Naive thymus-derived CD4-positive, alpha-beta T cell (primary cell): ENCODE measurements at regions not wholly inside any gene's neighbourhood (a gene's known extent, or its start where the extent isn't known, plus 50 kb on each side); places are given as distances from the start of the nearest gene placed in this dataset.

Experiments
- ATAC-seq: fragments of 150-1000 bp; cut with Tn5 transposase; 2 replicates; pipeline ENCODE4 v1.10.0; 2021; ENCODE audit warnings: mild to moderate bottlenecking, moderate library complexity
- CTCF ChIA-PET: fragments of 350-600 bp; sonication (Branson Sonifier 250); formaldehyde crosslinking; loops from one replicate; lab custom pipeline; 2021; ENCODE audit warnings: antibody characterized with exemption; lab: Charles Lee
- POLR2A ChIA-PET: fragments of 350-600 bp; sonication (Branson Sonifier 250); formaldehyde crosslinking; loops from one replicate; lab custom pipeline; 2021; ENCODE audit warnings: antibody characterized with exemption, inconsistent platforms; lab: Charles Lee
- DNase-seq, 9 donors: peaks; one replicate each; pipeline versions ENCODE4 v3.0.0 to v3.0.0-alpha.2; 2020 to 2022; ENCODE audit warnings: mixed read lengths in 1 of 9
- H3K27ac ChIP-seq: one replicate; pipeline ENCODE4 v1.7.0; 2013; ENCODE audit warnings: mild to moderate bottlenecking, low read depth, low read length, moderate library complexity
- H3K27me3 ChIP-seq, 2 donors: one replicate each; pipeline ENCODE4 v1.7.0; 2013; ENCODE audit warnings: low read length in 2 of 2, mild to moderate bottlenecking in 2 of 2, moderate library complexity in 2 of 2; ENCODE audit not compliant: control insufficient read depth in 2 of 2, insufficient read depth in 2 of 2
- H3K36me3 ChIP-seq, 3 experiments: 1 replicate in 2 of 3; 2 replicates in 1 of 3; pipeline ENCODE4 v1.7.0; 2013; ENCODE audit warnings: low read length in 3 of 3, mild to moderate bottlenecking in 3 of 3, moderate library complexity in 1 of 3; ENCODE audit not compliant: insufficient read depth in 3 of 3, control insufficient read depth in 2 of 3
- H3K4me1 ChIP-seq, 2 donors: one replicate each; pipeline ENCODE4 v1.7.0; 2013; ENCODE audit warnings: low read length in 2 of 2, mild to moderate bottlenecking in 2 of 2, moderate library complexity in 1 of 2; ENCODE audit not compliant: control insufficient read depth in 2 of 2, insufficient read depth in 2 of 2
- H3K4me3 ChIP-seq: 2 replicates; pipeline ENCODE4 v1.7.0; 2013; ENCODE audit warnings: mild to moderate bottlenecking, low read length
- H3K9me3 ChIP-seq, 3 experiments: 1 replicate in 2 of 3; 2 replicates in 1 of 3; pipeline ENCODE4 v1.7.0; 2013; ENCODE audit warnings: low read length in 3 of 3; ENCODE audit not compliant: control insufficient read depth in 2 of 3
- H3K27ac Mint-ChIP-seq, 9 donors: one replicate each; pipeline ENCODE4 v1.8.0; 2020 to 2022; ENCODE audit warnings: mixed read lengths in 9 of 9, mild to moderate bottlenecking in 8 of 9, moderate library complexity in 5 of 9, inconsistent platforms in 2 of 9
- H3K27me3 Mint-ChIP-seq, 5 donors: one replicate each; pipeline ENCODE4 v1.8.0; 2021 to 2022; ENCODE audit warnings: mixed read lengths in 5 of 5, mild to moderate bottlenecking in 1 of 5
- H3K36me3 Mint-ChIP-seq, 5 donors: one replicate each; pipeline ENCODE4 v1.8.0; 2020 to 2022; ENCODE audit warnings: mixed read lengths in 5 of 5, mild to moderate bottlenecking in 3 of 5, inconsistent platforms in 1 of 5
- H3K4me1 Mint-ChIP-seq, 7 donors: one replicate each; pipeline ENCODE4 v1.8.0; 2020 to 2022; ENCODE audit warnings: mixed read lengths in 7 of 7, mild to moderate bottlenecking in 3 of 7, inconsistent platforms in 1 of 7
- H3K4me3 Mint-ChIP-seq, 10 donors: one replicate each; pipeline ENCODE4 v1.8.0; 2020 to 2022; ENCODE audit warnings: mild to moderate bottlenecking in 10 of 10, mixed read lengths in 10 of 10, moderate library complexity in 6 of 10, inconsistent platforms in 2 of 10
- H3K9me3 Mint-ChIP-seq, 11 donors: one replicate each; pipeline ENCODE4 v1.8.0; 2020 to 2022; ENCODE audit warnings: mixed read lengths in 11 of 11, mild to moderate bottlenecking in 4 of 11, inconsistent platforms in 1 of 11, moderate library complexity in 1 of 11
- intact Hi-C, 2 donors: fragments of 100-400 bp; cut with micrococcal nuclease; formaldehyde crosslinking; loops; one replicate each; pipeline ENCODE4 v1.15.1; 2023

- Histone ChIP-seq H3K27me3 (no peaks in the 10 kb centered on the region), H3K9me3 (no peaks in the 10 kb centered on the region), H3K4me1 (peaks cover 7 to 11% of the 10 kb centered on the region in 2 donors), H3K27ac (no peak overlapping the region), H3K36me3 (no peaks in the 10 kb centered on the region), H3K4me3 (no peak overlapping the region)
- Mint-ChIP-seq H3K27ac (no peak overlapping the region), H3K9me3 (no peaks in the 10 kb centered on the region), H3K4me1 (peaks cover 6 to 30% (median 21%) of the 10 kb centered on the region in 7 donors), H3K27me3 (no peaks in the 10 kb centered on the region), H3K36me3 (peaks cover 0 to 5% (median 0%) of the 10 kb centered on the region in 5 donors), H3K4me3 (no peak overlapping the region)
- DNase-seq: no peak
- POLR2A ChIA-PET: no interaction called here
- CTCF ChIA-PET: no interaction called here
- intact Hi-C loops: no loop called here
- ATAC-seq: no peak
These were observed 51.4 kb upstream of the EZH2 start for GRCh38 chr7:148935451-148935850.
